Fibroblast of villous mesenchyme (primary cell): ENCODE measurements at regions not wholly inside any gene's neighbourhood (a gene's known extent, or its start where the extent isn't known, plus 50 kb on each side); places are given as distances from the start of the nearest gene placed in this dataset. TPM values are rescaled to one million over a fixed set of nuclear protein-coding genes. Genes with fewer than 3 reads are reported as not detected.

Source experiments
- DNase-seq: peaks from one replicate; pipeline ENCODE4 v3.0.0-alpha.2; 2010; ENCODE audit warnings: low read depth
- H3K4me3 ChIP-seq: 2 replicates; pipeline ENCODE4 v1.5.1; 2011; ENCODE audit warnings: low read depth, mild to moderate bottlenecking, low read length
- CTCF ChIP-seq: IDR thresholded peaks from 2 replicates; pipeline ENCODE4 v1.5.1; 2012; ENCODE audit warnings: low read depth, mild to moderate bottlenecking, low read length; ENCODE audit not compliant: insufficient read depth
- small RNA-seq: library from RNA; depleted of rRNA; stranded (forward); fragments of <200 nt; gene quantifications from one replicate; pipeline ENCODE3, GENCODE V24; 2012

- H3K4me3 ChIP-seq = no peak overlapping the region
- no peak for TF ChIP-seq CTCF
- no peak for DNase-seq
These were observed 52.1 kb upstream of the RASGEF1B start for GRCh38 chr4:81523672-81524327.

- H3K4me3 ChIP-seq = no peak overlapping the region
- no peak for TF ChIP-seq CTCF
- DNase-seq = no peak
These were observed 51.0 kb upstream of the RASGEF1B start for GRCh38 chr4:81522711-81523110.

- no peak for TF ChIP-seq CTCF
- no peak overlapping the region for H3K4me3 ChIP-seq
- no peak for DNase-seq
These were observed 50.0 kb upstream of the RASGEF1B start for GRCh38 chr4:81521708-81522107.

Small RNA genes lying in the stretch of these regions (small RNA-seq; reads per million reads assigned to genes)
- gene RF00322 (not detected), gene RNU6-499P (not detected)
